DOHH2 (cell line): ENCODE measurements at regions not wholly inside any gene's neighbourhood (a gene's known extent, or its start where the extent isn't known, plus 50 kb on each side); places are given as distances from the start of the nearest gene placed in this dataset.

Experiments used
- H3F3A ChIP-seq: fragments of 200-600 bp; sonication (generic), shearing (Covaris generic); 2 replicates; pipeline ENCODE4 v1.6.0; 2016; ENCODE audit warnings: antibody characterized with exemption, mild to moderate bottlenecking; ENCODE audit not compliant: control insufficient read depth, insufficient read depth
- H3K27ac ChIP-seq: fragments of 200-600 bp; sonication (generic); 2 replicates; pipeline ENCODE4 v1.5.1; 2014; ENCODE audit warnings: low read depth, mild to moderate bottlenecking, low read length, moderate library complexity
- H3K27me3 ChIP-seq: fragments of 200-600 bp; sonication (generic); 2 replicates; pipeline ENCODE4 v1.6.1; 2014; ENCODE audit warnings: mild to moderate bottlenecking, low read length, mixed read lengths; ENCODE audit not compliant: control insufficient read depth
- H3K36me3 ChIP-seq: fragments of 200-600 bp; sonication (generic); 2 replicates; pipeline ENCODE4 v1.6.1; 2014; ENCODE audit warnings: mild to moderate bottlenecking, low read length, moderate library complexity, mixed read lengths; ENCODE audit not compliant: control insufficient read depth
- H3K4me1 ChIP-seq: fragments of 200-600 bp; sonication (generic); 2 replicates; pipeline ENCODE4 v1.6.1; 2014; ENCODE audit warnings: mild to moderate bottlenecking, low read length, mixed read lengths; ENCODE audit not compliant: control insufficient read depth
- H3K4me2 ChIP-seq: fragments of 200-600 bp; sonication (generic); 2 replicates; pipeline ENCODE4 v1.6.0; 2014; ENCODE audit warnings: mild to moderate bottlenecking, low read length, moderate library complexity
- H3K4me3 ChIP-seq: fragments of 200-600 bp; sonication (generic); 2 replicates; pipeline ENCODE4 v1.5.1; 2014; ENCODE audit warnings: mild to moderate bottlenecking, low read length, mixed read lengths
- H3K79me2 ChIP-seq: fragments of 200-600 bp; sonication (generic); 2 replicates; pipeline ENCODE4 v1.6.1; 2014; ENCODE audit warnings: mild to moderate bottlenecking, low read length, mixed read lengths; ENCODE audit not compliant: control insufficient read depth
- H3K9me2 ChIP-seq: fragments of 200-600 bp; sonication (generic); replicated peaks from 2 replicates; pipeline ENCODE4 v1.6.1; 2014; ENCODE audit warnings: mild to moderate bottlenecking, low read length, mixed read lengths; ENCODE audit not compliant: control insufficient read depth
- H3K9me3 ChIP-seq: fragments of 200-600 bp; sonication (generic); 2 replicates; pipeline ENCODE4 v1.6.1; 2014; ENCODE audit warnings: antibody characterized with exemption, low read length, mixed read lengths; ENCODE audit not compliant: control insufficient read depth, insufficient read depth
- H4K20me1 ChIP-seq: fragments of 200-600 bp; sonication (generic); 2 replicates; pipeline ENCODE4 v1.6.0; 2014; ENCODE audit warnings: low read depth, mild to moderate bottlenecking, antibody characterized with exemption, low read length, moderate library complexity; ENCODE audit not compliant: control insufficient read depth, insufficient read depth
- CTCF ChIP-seq: fragments of 200-600 bp; sonication (generic); IDR thresholded peaks from one replicate; pipeline ENCODE4 v1.5.1; 2014; ENCODE audit warnings: antibody characterized with exemption, mild to moderate bottlenecking, low read depth, low read length; ENCODE audit not compliant: poor library complexity, severe bottlenecking
- EZH2phosphoT487 ChIP-seq: fragments of 200-600 bp; sonication (generic); IDR thresholded peaks from 2 replicates; pipeline ENCODE4 v1.6.1; 2017; ENCODE audit warnings: borderline replicate concordance, mild to moderate bottlenecking, antibody characterized with exemption, low read length, moderate library complexity, mixed read lengths

- Histone ChIP-seq H3K4me1 (no peaks in the 10 kb centered on the region), H3K36me3 (no peaks in the 10 kb centered on the region), H3K4me2 (no peak overlapping the region), H3K27me3 (no peaks in the 10 kb centered on the region), H3K79me2 (no peaks in the 10 kb centered on the region), H3K9me3 (no peaks in the 10 kb centered on the region), H3K4me3 (no peak overlapping the region), H3F3A (no peaks in the 10 kb centered on the region), H4K20me1 (no peaks in the 10 kb centered on the region), H3K27ac (no peak overlapping the region), H3K9me2 (no peaks in the 10 kb centered on the region)
- TF ChIP-seq CTCF = no peak
- no peak for TF ChIP-seq EZH2phosphoT487
These were observed 145.7 kb upstream of the QRFPR start for GRCh38 chr4:121526509-121526908.

- Histone ChIP-seq H3K79me2 (no peaks in the 10 kb centered on the region), H3K27me3 (no peaks in the 10 kb centered on the region), H3K9me2 (no peaks in the 10 kb centered on the region), H3K9me3 (no peaks in the 10 kb centered on the region), H4K20me1 (no peaks in the 10 kb centered on the region), H3K4me1 (no peaks in the 10 kb centered on the region), H3K27ac (no peak overlapping the region), H3K4me2 (no peak overlapping the region), H3K4me3 (no peak overlapping the region), H3F3A (no peaks in the 10 kb centered on the region), H3K36me3 (no peaks in the 10 kb centered on the region)
- TF ChIP-seq CTCF (no peak), EZH2phosphoT487 (no peak)
These were observed 138.5 kb upstream of the QRFPR start for GRCh38 chr4:121519236-121519838.

- H3K36me3 ChIP-seq = no peaks in the 10 kb centered on the region
- H3K27ac ChIP-seq = no peak overlapping the region
- H3K4me1 ChIP-seq = no peaks in the 10 kb centered on the region
- no peak for TF ChIP-seq CTCF
- TF ChIP-seq EZH2phosphoT487 = no peak
- no peaks in the 10 kb centered on the region for H3K27me3 ChIP-seq
- H3F3A ChIP-seq = no peaks in the 10 kb centered on the region
- no peaks in the 10 kb centered on the region for H3K9me2 ChIP-seq
- H3K79me2 ChIP-seq = no peaks in the 10 kb centered on the region
- no peaks in the 10 kb centered on the region for H3K9me3 ChIP-seq
- H3K4me3 ChIP-seq = no peak overlapping the region
- H4K20me1 ChIP-seq = no peaks in the 10 kb centered on the region
- H3K4me2 ChIP-seq = no peak overlapping the region
These were observed 136.4 kb upstream of the QRFPR start for GRCh38 chr4:121517241-121517640.
